Activated CD4-positive, alpha-beta T cell treated with anti-CD3 and anti-CD28 coated beads for 48 hours (primary cell): ENCODE measurements at regions not wholly inside any gene's neighbourhood (a gene's known extent, or its start where the extent isn't known, plus 50 kb on each side); places are given as distances from the start of the nearest gene placed in this dataset.

ENCODE experiments used
- DNase-seq: peaks from one replicate; pipeline ENCODE4 v3.0.0-alpha.2; 2020

GRCh38 chr2:195493416-195493815, 163.6 kb upstream of the SLC39A10 start:
- no peak for DNase-seq

DNA sequence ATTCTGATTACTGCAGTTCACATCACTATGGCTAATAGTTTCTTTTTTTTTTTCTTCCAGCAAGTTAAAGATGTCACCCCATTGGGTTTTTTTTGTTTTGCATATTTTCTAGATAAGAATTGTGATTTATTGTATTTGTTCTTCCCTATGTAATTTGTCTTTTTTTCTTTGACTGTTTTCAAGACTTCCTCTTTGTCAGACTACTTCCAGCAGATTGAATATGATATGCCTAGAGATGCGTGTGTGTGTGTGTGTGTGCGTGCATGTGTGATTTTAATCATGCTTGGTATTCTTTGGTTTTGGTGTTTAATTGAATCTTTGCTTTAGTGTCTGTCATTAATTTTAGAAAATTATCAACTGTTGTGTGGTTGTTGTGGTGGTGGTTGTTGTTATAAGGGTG, 166.7 kb upstream of the SLC39A10 start:
- DNase-seq = no peak

GRCh38 chr2:195489101-195489500, 167.9 kb upstream of the SLC39A10 start:
- no peak for DNase-seq

DNA sequence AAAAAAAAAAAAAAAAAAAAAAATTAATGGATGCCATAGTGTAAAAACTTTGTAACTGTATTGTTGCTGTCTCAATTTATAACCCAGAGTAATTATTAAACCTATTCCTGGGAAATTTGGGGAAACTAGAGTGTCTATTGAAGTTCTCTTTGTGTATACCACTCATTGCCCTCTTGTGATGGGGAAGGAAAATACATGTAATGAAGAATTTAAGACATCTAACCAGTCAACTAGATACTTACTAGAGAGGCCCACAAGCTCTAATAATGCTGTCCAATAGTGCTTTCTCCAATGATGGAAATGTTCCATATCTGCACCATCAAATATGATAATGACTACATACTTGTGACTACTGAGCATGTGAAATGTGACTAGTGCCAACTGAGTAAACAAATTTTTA, 168.5 kb upstream of the SLC39A10 start:
- DNase-seq = no peak

- no peak for DNase-seq
These were observed 169.9 kb upstream of the SLC39A10 start for GRCh38 chr2:195486987-195487644.

- DNase-seq = no peak
These were observed 170.5 kb upstream of the SLC39A10 start for GRCh38 chr2:195486520-195486919.

DNA sequence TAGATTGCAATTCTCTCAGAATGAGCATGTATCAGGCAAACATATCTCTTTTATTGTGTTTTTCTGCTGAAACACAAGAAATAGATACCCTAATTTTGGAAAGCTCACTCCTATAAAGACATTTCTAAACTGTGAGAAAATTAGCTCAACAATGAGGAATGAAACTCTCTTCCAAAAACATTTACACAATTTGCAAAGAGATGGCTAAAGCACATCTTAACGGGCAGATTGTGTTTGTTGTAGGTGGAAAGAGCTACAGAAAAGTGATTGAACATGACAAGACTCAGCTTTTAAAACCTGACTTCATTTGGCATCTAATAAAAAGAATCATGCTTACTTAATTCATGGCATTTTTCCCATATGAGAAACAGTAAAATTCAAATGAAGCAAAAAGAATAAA, 175.0 kb upstream of the SLC39A10 start:
- DNase-seq = no peak

DNA sequence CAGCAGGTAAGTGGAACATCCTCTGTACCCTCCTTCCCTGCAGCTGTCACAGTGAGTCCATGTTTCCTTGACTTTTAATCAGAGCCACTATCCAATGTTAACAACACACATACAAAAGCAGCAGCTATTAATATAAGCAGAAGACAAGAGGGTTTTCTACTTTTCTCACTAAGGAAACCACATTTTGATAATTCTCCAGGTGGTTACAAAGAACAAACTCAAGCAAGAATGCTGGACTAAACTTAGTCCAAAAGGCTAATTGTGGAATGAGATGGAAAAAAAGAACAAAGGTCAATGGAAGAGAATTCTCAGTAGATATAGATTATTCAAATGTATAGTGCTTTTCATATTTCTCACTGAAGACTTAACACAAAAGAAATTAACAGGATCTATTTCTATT, 176.9 kb upstream of the SLC39A10 start:
- DNase-seq = no peak

DNA sequence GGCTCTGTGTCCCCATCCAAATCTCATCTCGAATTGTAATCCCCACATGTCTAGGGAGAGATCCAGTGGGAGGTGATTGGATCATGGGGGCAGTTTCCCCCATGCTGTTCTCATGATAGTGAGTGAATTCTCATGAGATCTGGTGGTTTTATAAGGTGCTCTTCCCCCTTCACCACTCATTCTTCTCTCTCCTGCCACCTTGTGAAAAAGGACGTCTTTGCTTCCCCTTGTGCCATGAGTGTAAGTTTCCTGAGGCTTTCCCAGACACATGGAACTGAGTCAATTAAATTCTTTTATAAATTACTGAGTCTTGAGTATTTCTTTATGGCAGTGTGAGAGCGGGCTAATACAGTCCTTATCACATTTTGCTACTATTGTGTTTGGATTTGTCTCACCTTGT, 177.6 kb upstream of the SLC39A10 start:
- DNase-seq = no peak

DNA sequence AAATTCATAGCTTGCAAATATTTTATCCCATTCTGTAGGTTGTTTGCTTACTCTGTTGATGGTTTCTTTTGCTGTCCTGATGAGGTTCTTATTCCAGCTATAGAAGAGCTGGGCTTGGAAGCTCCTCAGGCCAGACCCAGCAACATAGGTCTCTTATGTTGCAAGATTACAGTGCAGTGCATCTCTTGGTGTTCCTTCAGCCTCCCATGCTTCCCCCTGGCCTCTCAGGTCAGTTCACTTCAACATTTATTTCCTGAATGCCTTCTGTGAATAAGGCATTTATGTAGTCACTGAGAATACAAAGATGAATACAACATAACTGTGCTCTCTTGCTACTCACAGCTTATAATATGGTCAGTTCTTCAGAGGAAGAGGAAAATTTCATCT, 179.0 kb upstream of the SLC39A10 start:
- DNase-seq = no peak

DNA sequence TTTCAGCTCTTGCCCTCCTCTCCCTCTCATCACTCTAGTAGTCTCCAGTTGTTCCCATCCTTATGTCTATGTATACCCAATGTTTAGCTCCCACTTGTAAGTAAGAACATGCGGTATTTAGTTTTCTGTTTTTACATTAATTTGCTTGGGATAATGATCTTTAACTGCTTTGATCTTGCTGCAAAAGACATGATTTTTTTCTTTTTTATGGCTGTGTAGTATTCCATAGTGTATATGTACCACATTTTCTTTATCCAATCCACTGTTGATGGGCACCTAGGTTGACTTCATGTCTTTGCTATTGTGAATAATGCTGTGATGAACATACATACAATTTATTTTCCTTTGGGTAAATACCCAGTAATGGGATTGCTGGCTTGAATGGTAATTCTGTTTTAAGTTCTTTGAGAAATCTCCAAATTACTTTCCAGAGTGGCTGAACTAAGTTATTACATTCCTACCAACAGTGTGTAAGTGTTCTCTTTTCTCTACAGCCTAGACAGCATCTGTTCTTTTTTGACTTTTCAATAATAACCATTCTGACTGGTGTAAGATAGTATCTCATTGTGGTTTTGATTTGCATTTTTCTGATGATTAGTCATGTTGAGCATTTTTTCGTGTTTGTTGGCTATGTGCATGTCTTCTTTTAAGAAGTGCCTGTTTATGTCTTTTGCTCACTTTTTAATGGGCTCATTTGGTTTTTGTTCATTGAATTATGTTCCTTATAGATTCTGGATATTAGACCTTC, 179.6 kb upstream of the SLC39A10 start:
- DNase-seq = no peak

GRCh38 chr2:195475336-195475735, 181.7 kb upstream of the SLC39A10 start:
- no peak for DNase-seq

DNA sequence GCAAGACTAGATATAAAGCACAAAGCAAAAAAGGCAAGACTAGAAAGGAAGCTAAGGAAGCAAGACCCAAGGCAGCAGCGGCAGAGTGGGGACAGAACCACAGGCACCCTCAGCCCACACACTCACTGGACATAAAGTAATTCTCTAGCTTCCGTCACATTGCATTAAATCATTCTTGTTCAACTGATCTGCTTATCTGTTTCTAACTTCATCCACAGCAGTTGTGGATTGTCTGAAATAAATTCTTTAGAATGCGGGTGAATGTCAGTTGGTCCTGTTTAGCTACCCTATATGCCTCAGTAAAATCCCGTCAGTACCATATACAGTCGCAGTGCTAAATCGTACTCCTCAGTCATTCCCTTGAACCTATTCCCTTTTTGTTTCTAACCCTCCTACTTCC, 183.2 kb upstream of the SLC39A10 start:
- no peak for DNase-seq

DNA sequence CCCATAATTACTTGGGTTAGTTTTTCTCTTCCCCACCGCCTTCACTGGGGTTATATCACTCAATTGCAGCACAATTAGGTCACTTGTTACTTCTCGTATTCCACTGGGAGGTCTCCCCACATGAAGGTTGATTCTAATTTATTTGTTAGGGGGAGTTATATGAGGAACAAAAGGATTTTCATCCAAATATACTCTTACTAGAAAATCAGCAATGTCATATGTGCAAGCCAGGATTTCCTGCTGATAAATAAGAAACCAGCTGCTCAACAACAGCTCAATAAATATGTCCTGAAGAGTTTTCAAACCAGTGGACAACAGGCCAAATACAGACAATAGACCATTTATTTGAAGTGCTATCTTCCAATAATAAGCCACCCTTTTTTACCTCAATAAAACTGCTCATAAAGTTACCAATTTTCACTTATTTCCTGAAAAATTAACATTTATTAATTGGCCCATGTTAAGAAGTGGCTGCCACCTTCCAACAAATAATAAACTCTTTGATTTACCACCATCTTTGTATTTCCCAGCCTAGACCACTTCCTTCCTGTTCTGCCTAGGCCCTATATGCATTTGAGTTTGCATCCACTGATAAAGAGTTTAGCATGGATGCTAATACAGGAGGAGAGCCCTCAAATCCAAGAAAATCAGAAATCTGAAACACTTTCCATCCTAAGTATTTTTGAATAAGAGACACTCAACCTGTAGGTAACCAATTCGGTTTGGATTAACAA, 184.4 kb upstream of the SLC39A10 start:
- no peak for DNase-seq

DNA sequence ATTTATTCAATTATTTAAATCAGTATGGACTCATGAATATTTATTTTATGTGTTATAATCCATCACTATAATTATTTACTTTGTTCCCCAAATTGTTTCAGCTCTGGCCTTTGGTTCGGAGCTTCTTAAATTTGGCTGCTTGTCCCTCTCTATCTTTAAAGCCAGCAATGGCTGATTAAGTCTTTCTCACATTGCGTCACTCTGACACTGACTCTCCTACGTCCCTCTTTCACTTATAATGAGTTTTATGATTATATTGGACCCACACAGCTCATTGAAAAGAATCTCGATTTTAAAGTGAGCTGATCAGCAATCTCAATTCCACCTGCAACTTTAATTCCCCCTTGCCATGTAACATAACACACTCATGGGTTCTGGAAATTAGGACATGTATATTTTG, 185.2 kb upstream of the SLC39A10 start:
- no peak for DNase-seq

GRCh38 chr2:195471163-195471562, 185.9 kb upstream of the SLC39A10 start:
- DNase-seq = no peak

DNA sequence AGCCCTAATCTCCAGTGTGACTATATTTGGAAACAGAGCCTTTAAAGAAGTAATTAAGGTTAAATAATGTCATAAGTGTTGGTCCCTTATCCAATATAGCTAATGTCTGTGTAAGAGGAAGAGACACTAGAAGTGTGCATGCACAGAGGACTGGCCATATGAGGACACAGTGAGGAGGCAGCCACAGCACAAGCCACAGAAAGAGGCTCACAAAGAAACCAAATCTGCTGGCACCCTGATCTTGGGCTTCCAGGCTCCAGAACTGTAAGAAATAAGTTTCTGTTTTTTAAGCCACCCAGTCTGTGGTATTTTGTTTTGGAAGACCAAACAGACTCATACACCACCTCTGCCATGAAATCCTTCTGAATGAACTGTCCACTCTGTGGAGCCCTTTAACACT, 186.4 kb upstream of the SLC39A10 start:
- DNase-seq = no peak

DNA sequence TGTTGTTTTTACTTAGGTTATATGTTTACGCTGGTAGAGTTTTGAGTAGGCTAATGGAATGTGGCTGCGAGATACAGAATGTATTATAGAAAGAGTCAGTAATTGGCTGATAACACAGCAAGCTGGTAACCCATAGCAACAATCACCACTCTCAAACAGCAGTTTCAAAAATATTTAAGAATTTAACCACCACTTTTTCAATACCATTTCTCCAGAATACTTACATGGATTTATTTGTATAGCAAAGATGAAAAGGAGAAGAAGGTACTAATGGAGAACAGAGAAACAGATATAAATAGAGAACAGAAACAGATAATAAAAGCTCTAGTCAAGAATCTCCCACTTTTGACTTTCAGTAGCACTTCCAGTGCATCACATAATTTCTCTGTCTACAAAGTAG, 188.3 kb upstream of the SLC39A10 start:
- DNase-seq = no peak

DNA sequence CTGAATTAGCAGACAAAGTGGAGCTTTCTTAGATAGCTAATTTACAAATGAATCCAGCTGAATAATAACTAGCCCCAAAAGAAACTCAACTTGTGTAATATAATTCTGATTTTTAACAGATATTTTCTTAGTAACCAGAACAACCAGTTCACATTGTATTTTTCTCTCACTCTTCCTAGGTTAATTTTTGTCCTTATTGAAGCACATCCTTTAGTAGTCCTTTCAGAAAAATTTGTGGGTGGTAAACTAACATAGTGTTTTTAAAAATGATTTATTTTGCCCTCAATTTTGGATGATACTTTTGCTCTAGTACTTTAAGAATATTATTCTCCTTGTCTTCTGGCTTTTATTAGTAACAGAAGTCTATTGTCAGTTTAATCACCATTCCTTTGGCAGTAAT, 190.6 kb upstream of the SLC39A10 start:
- no peak for DNase-seq

DNA sequence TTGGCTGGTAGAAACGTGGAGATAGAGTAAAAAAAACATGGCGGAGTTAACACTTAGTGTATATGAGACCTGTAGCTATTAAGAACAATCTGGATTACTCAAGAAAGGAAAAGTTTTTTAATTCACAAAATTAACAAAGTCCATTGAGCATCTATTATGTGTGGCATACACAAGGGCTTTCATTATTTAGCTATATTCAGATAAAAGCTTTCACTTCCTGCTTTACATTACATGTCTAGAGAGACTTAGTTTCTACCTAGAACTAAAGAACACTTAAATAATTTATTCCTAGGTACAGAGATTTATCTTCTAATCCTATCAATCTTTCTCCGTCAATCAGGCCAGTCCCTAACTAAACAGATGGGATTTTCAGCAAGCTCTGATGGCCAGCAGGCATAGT, 196.0 kb upstream of the SLC39A10 start:
- no peak for DNase-seq

- no peak for DNase-seq
These were observed 198.1 kb upstream of the SLC39A10 start for GRCh38 chr2:195458936-195459335.

DNA sequence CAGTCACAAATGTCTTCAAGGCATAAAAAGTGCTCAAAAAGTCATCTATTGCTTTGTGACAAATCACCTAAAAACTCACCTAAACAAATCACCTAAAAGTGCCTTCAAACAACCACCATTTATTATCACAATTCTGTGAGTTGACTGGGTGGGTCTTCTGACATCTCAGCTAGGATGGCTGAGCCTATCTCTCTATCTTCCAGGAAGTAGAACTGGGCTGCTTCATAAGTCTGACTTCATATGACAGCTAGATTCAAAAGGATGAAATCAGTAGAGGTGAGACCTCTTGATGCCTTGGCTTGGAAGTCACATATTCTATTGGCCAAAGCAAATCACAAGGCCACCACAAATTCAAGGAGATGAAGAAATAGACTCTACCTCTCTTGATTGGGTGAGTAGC, 199.2 kb upstream of the SLC39A10 start:
- DNase-seq = no peak

- no peak for DNase-seq
These were observed 200.3 kb upstream of the SLC39A10 start for GRCh38 chr2:195456771-195457170.

DNA sequence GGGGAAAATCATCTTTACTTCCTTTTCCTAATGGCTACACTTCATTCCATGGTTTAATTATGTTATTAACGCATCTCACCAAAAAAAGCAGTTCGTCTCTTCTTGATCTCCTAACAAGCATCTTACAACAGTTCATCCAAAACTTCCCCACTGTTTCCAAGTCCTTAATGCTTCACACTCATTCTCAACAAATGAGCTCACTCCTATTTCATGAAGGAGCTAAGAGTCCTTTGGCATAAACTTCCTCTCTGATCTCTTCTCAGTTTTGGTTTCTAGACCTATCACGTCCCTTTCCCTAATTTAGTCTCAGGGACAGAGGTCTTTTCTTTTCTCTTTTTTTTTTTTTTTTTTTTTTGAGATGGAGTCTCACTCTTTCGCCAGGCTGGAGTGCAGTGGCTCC, 205.9 kb upstream of the SLC39A10 start:
- DNase-seq = no peak
